Eye (tissue), 1 donor: ENCODE measurements at regions not wholly inside any gene's neighbourhood (a gene's known extent, or its start where the extent isn't known, plus 50 kb on each side); places are given as distances from the start of the nearest gene placed in this dataset.

Experiments used
- DNase-seq: peaks from one replicate; pipeline ENCODE4 v3.0.0-alpha.2; 2015

- no peak for DNase-seq
Measured at GRCh38 chr4:97453186-97453585, 690.1 kb downstream of the STPG2 start.

DNA sequence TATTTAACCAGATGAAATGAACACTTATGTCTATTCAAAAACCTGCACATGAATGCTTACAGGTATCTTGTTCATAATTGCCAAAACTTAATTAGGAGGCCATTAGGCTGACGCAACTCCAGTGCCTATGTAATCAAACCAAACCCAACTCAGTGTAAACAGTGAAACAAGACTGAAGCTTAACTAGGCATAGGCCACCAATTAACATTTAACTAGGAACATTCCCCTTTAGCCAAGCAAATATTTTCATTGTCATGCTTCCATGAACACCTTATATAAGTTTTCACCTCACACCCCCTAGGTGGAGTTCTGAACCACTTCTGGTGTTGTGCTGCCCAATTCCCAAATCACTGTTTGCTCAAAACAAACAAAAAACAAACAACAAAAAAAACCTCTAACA is 686.0 kb downstream of the STPG2 start:
- no peak for DNase-seq

GRCh38 chr4:97468272-97468671 is 675.0 kb downstream of the STPG2 start:
- DNase-seq: no peak

- no peak for DNase-seq
Measured at GRCh38 chr4:97475621-97476020, 667.7 kb downstream of the STPG2 start.

DNA sequence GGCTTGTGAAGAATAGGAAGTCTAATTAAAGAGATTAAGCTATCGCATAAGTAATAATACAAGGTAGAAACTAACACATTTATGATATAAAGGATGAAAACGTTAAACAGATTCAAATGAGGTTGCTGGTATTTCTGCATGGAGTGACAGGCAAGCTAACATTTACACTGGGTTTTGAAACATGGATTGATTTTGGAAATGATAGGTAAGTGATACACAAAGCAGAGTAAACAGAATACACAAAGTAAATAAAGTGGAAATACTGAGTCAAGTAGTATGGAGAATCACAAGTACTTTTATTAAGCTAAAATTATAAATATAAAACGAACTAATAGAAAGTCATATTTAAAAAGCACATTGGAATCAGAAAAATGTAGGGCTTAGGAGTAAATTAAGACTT is 665.3 kb downstream of the STPG2 start:
- no peak for DNase-seq

GRCh38 chr4:97479388-97479787 is 663.9 kb downstream of the STPG2 start:
- no peak for DNase-seq

DNA sequence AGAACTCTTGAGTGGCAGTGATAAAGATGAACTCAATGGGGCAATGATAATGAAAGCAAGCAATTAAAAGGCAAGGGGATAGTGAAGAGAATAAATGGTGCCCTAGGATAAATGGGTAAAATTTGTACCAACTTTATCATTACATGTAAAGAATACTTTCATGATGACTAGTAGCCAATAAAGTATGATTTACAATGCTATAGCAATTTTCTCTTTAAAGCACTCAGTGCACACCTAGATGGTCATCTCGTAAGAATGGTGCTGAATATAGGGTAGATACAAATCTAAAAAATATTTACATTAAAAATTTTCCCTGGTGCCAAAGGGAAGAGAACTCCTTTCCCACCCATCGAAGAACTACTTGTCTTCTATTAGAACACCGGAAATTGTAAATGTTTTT is 651.4 kb downstream of the STPG2 start:
- no peak for DNase-seq

GRCh38 chr4:97493815-97494518 is 649.3 kb downstream of the STPG2 start:
- no peak for DNase-seq

DNA sequence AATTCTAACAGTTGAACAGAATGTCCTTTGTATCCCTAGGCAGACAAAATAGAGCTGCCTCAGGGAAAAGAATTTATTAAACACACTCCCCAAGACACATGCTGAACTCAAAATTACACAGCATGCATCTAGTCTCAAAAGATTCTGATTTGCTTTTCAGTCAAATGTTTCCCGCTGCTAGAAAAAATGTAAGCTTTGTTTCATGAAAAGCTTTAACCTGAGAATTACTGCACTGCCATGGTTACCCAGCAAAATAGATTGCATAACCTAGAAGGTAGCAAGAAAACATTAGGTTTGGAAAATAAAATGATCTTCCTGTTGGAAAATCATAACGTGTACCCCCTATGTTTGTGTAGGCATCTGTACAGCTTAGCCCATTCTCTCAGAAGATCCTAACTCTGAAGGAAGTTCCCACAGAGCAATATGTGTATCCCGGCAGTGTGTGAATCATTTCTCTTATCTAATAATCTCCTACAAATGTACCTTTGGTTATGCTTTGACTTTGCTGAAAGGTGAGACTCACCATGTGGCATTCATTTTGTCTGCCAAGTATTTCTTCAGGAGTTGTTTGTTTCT is 646.9 kb downstream of the STPG2 start:
- DNase-seq: peak; percentile 8

DNA sequence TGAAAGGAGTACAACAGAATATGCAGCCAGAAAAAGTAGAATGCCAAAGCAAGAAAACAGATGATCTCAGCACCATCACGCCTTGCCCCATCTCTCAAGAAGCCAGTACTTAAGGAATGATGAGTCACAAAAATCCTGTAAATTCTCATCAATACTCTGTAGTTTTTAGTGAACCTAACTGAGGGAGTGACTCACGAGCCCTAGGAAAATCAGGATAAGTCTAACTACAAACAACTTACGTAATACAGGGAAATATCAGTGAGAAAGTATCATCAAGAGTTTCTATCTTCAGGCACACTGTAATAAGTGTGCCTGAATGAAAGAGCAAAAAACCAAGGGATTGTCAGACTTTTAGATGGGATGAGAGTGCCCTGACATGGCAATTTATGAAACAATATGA is 644.4 kb downstream of the STPG2 start:
- DNase-seq: no peak

DNA sequence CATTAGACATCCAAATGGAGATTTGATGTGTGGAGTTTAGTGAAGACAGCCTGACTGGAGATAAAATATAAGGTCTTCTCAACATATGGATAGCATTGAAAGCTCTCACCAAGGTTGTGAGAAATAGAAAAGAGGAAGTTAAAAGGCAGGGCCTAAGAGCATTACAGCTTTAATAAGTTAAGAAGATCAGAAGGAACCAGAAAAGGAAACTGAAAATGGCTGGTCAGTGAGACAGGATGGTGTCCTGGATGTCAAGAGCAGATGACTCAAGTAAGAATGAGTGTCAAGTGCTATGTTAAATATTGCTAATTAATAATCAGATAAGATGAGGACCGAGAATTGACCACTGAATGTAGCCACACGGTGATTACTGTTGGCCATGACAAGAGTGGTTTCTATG is 642.9 kb downstream of the STPG2 start:
- no peak for DNase-seq

- no peak for DNase-seq
Measured at GRCh38 chr4:97504713-97505112, 638.6 kb downstream of the STPG2 start.

GRCh38 chr4:97507587-97508245 is 635.6 kb downstream of the STPG2 start:
- no peak for DNase-seq
